ENCODE measurements at regions not wholly inside any gene's neighbourhood (a gene's known extent, or its start where the extent isn't known, plus 50 kb on each side); places are given as distances from the start of the nearest gene placed in this dataset.

DNA sequence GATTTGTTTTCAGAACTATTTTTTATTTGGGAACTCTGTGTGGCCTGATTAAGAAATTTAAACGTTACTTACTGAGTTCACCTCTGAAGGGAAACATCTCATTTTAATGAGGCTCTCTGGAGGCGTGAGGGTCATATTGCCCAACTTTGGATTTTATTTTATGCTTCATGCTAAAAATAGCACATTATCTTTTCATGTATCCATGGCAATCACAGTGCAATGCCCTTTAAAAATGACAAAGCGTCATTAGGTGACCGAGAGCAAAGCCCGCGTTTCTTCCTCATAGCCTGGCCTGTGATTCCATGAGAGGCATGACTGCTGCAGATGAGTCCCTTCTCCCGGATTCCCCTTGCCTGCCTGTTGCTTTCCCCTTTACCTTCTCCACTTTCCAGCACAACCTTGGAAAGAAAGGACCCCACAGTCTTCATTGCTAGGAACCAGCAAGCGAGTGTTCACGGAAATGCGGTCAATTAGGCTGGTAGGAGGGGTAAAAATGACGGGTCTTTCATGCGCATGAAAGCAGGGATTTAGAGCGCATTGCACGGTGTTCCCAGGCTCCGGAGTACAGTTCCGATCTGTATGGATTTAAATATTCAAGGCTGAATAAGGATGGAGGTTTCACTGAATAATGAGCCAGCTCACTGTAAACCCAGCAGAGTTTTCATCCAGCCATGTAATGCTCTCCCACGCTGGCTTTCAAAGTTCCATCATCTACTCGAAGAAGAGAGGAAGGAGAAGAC is 98.2 kb upstream of the PITRM1 start:
- Histone ChIP-seq H2AFZ (ENCODE audit: low read length) (no peak overlapping the region), H3K79me2 (ENCODE audit: insufficient read depth, low read length) (no peaks in the 10 kb centered on the region)

DNA sequence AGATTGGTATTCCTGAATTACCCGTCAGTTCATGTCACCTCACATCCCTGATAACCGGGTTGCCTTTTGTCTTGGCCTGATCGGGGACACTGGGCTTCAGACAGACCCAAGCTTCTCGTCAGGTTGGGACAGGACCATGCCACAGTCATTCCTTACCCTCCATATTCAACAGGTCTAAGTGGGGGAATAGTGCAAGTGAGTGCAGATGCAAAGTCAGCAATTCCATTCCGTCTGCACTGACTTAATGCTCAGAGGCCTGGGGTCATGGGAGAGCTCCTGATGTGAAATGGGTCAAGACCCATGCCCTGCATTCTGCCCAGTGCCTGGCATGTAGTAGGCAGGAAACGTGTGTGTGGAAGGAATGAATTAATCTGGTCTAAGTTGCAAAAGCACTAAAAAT is 95.4 kb upstream of the PITRM1 start:
- Histone ChIP-seq H3K4me1 (ENCODE audit: insufficient read depth, low read length, poor library complexity, severe bottlenecking) (no peaks in the 10 kb centered on the region), H3K4me3 (ENCODE audit: low read length, poor library complexity, severe bottlenecking) (no peak overlapping the region), H3K9me3 (ENCODE audit: insufficient read depth, low read depth, low read length) (no peaks in the 10 kb centered on the region), H3F3A (ENCODE audit: low read depth) (no peaks in the 10 kb centered on the region), H3K36me3 (ENCODE audit: insufficient read depth, low read length) (no peaks in the 10 kb centered on the region), H3K9ac (ENCODE audit: low read depth, low read length, poor library complexity, severe bottlenecking) (no peak overlapping the region), H2AFZ (ENCODE audit: low read length) (no peak overlapping the region), H4K20me1 (ENCODE audit: insufficient read depth, low read length, poor library complexity, severe bottlenecking) (no peaks in the 10 kb centered on the region), H3K79me2 (ENCODE audit: insufficient read depth, low read length) (no peaks in the 10 kb centered on the region), H3K9me2 (replicated peaks; ENCODE audit: low read depth, low read length) (no peaks in the 10 kb centered on the region), H3K4me2 (ENCODE audit: low read depth, low read length, poor library complexity, severe bottlenecking) (no peak overlapping the region), H3K27me3 (ENCODE audit: insufficient read depth, low read length, poor library complexity, severe bottlenecking) (no peaks in the 10 kb centered on the region)
- TF ChIP-seq EZH2phosphoT487 (IDR thresholded peaks at IDR 0.05; ENCODE audit: borderline replicate concordance): no peak
- TF ChIP-seq, protein P1, sequence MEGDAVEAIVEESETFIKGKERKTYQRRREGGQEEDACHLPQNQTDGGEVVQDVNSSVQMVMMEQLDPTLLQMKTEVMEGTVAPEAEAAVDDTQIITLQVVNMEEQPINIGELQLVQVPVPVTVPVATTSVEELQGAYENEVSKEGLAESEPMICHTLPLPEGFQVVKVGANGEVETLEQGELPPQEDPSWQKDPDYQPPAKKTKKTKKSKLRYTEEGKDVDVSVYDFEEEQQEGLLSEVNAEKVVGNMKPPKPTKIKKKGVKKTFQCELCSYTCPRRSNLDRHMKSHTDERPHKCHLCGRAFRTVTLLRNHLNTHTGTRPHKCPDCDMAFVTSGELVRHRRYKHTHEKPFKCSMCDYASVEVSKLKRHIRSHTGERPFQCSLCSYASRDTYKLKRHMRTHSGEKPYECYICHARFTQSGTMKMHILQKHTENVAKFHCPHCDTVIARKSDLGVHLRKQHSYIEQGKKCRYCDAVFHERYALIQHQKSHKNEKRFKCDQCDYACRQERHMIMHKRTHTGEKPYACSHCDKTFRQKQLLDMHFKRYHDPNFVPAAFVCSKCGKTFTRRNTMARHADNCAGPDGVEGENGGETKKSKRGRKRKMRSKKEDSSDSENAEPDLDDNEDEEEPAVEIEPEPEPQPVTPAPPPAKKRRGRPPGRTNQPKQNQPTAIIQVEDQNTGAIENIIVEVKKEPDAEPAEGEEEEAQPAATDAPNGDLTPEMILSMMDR (conservative IDR thresholded peaks at IDR 0.05; ENCODE audit: low read length): no peak

More for the DNA sequence above, 98.2 kb upstream of the PITRM1 start:
- H3K4me1 ChIP-seq (ENCODE audit: insufficient read depth, low read length, poor library complexity, severe bottlenecking): no peaks in the 10 kb centered on the region
- H3K9me2 ChIP-seq (replicated peaks; ENCODE audit: low read depth, low read length): no peaks in the 10 kb centered on the region
- H3K27me3 ChIP-seq (ENCODE audit: insufficient read depth, low read length, poor library complexity, severe bottlenecking): no peaks in the 10 kb centered on the region
- H3K36me3 ChIP-seq (ENCODE audit: insufficient read depth, low read length): no peaks in the 10 kb centered on the region
- TF ChIP-seq, protein P1 (conservative IDR thresholded peaks at IDR 0.05; ENCODE audit: low read length): no peak
- no peak for TF ChIP-seq EZH2phosphoT487 (IDR thresholded peaks at IDR 0.05; ENCODE audit: borderline replicate concordance)
- H3K4me2 ChIP-seq (ENCODE audit: low read depth, low read length, poor library complexity, severe bottlenecking): no peak overlapping the region
- no peak overlapping the region for H3K4me3 ChIP-seq (ENCODE audit: low read length, poor library complexity, severe bottlenecking)
- H3K9me3 ChIP-seq (ENCODE audit: insufficient read depth, low read depth, low read length): no peaks in the 10 kb centered on the region
- H4K20me1 ChIP-seq (ENCODE audit: insufficient read depth, low read length, poor library complexity, severe bottlenecking): no peaks in the 10 kb centered on the region
- H3K9ac ChIP-seq (ENCODE audit: low read depth, low read length, poor library complexity, severe bottlenecking): no peak overlapping the region
- H3F3A ChIP-seq (ENCODE audit: low read depth): no peaks in the 10 kb centered on the region

DNA sequence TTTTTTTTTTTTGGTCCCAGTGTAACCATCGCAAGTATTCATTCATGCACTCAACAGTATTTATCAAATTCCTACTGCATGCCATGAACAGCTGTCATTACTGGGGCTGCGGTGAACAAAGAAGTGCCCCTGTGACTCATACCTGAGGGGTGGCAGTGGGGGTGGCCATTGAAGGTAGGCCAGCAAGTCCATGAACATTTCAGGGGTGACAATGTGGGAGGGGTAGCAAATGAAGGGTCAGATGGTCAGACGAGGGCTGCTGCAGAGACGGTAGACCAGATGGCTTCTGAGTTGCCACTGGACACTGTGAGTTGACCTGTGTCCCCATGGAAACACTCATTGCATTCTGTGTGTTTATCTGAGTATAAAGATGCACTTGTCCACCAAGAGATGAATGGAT is 92.5 kb upstream of the PITRM1 start:
- Histone ChIP-seq H3K9ac (ENCODE audit: low read depth, low read length, poor library complexity, severe bottlenecking) (no peak overlapping the region), H3K79me2 (ENCODE audit: insufficient read depth, low read length) (no peaks in the 10 kb centered on the region), H4K20me1 (ENCODE audit: insufficient read depth, low read length, poor library complexity, severe bottlenecking) (no peaks in the 10 kb centered on the region), H3K4me3 (ENCODE audit: low read length, poor library complexity, severe bottlenecking) (no peak overlapping the region), H3F3A (ENCODE audit: low read depth) (no peaks in the 10 kb centered on the region), H3K9me2 (replicated peaks; ENCODE audit: low read depth, low read length) (no peaks in the 10 kb centered on the region), H3K9me3 (ENCODE audit: insufficient read depth, low read depth, low read length) (no peaks in the 10 kb centered on the region), H2AFZ (ENCODE audit: low read length) (no peak overlapping the region), H3K36me3 (ENCODE audit: insufficient read depth, low read length) (no peaks in the 10 kb centered on the region), H3K4me1 (ENCODE audit: insufficient read depth, low read length, poor library complexity, severe bottlenecking) (no peaks in the 10 kb centered on the region), H3K27me3 (ENCODE audit: insufficient read depth, low read length, poor library complexity, severe bottlenecking) (no peaks in the 10 kb centered on the region), H3K4me2 (ENCODE audit: low read depth, low read length, poor library complexity, severe bottlenecking) (no peak overlapping the region)
- TF ChIP-seq, protein P1 (conservative IDR thresholded peaks at IDR 0.05; ENCODE audit: low read length): no peak
- TF ChIP-seq EZH2phosphoT487 (IDR thresholded peaks at IDR 0.05; ENCODE audit: borderline replicate concordance): no peak
